K562 (cell line): ENCODE measurements at regions not wholly inside any gene's neighbourhood (a gene's known extent, or its start where the extent isn't known, plus 50 kb on each side); places are given as distances from the start of the nearest gene placed in this dataset.

Source experiments
- ATAC-seq: fragments of 200-7000 bp; cut with Tn5 transposase; 3 replicates; pipeline ENCODE4 v1.9.1; 2020; ENCODE audit warnings: moderate library complexity
- BruUV-seq: library from RNA; stranded (reverse); fragments of 400-500 nt; replicated peaks from 2 replicates; lab custom pipeline; 2021; lab: Mats Ljungman, UMichigan
- CTCF ChIA-PET: fragments of 300-600 bp; formaldehyde crosslinking; extraction: SDS; loops from one replicate; lab custom pipeline; 2021; ENCODE audit warnings: low intra/inter-chr PET ratio; lab: Yijun Ruan, JAX
- POLR2A ChIA-PET: fragments of 300-600, 350-650 bp; sonication (Branson Sonifier 250); formaldehyde crosslinking; extraction: SDS; loops from one replicate; lab custom pipeline; 2021; ENCODE audit warnings: antibody characterized with exemption, inconsistent platforms; lab: Yijun Ruan, JAX
- DNase-seq, 4 experiments: peaks; one replicate each; pipeline versions ENCODE4 v3.0.0 to v3.0.0-alpha.2; 2011 to 2018; ENCODE audit warnings: low spot score in 3 of 4, mixed read lengths in 3 of 4; ENCODE audit errors: extremely low read depth in 1 of 4
- FAIRE-seq: peaks from 2 replicates; lab custom pipeline; 2011; peaks lifted over from hg19 to GRCh38; lab: Jason Lieb, UNC
- H2AFZ ChIP-seq: 2 replicates; pipeline ENCODE4 v1.6.0; 2011; ENCODE audit warnings: low read depth, low read length, control low read depth, inconsistent platforms
- H3K27ac ChIP-seq: fragments of 200-600 bp; 3 replicates; pipeline ENCODE4 v1.8.0; 2011; ENCODE audit warnings: low read depth, mild to moderate bottlenecking, control low read depth, inconsistent platforms, low read length, moderate library complexity, mixed read lengths; ENCODE audit errors: extremely low read depth
- H3K27me3 ChIP-seq, 2 experiments: fragments of 300-600 bp in 1 of 2; 2 replicates in 1 of 2; 3 replicates in 1 of 2; pipeline versions ENCODE4 v1.6.0 to v1.8.0; 2011; ENCODE audit warnings: inconsistent platforms in 2 of 2, low read length in 2 of 2, mild to moderate bottlenecking in 1 of 2, mixed read lengths in 1 of 2, moderate library complexity in 1 of 2; ENCODE audit not compliant: control insufficient read depth in 2 of 2, insufficient read depth in 2 of 2
- H3K36me3 ChIP-seq: fragments of 300-600 bp; 3 replicates; pipeline ENCODE4 v1.8.0; 2011; ENCODE audit warnings: mild to moderate bottlenecking, low read length, inconsistent platforms; ENCODE audit not compliant: control insufficient read depth, insufficient read depth
- H3K4me1 ChIP-seq, 2 experiments: fragments of 200-600 bp in 1 of 2; replicated peaks in 1 of 2; 2 replicates in 1 of 2; 3 replicates in 1 of 2; pipeline versions ENCODE4 v1.5.1 to v1.8.0; 2011; ENCODE audit warnings: inconsistent platforms in 2 of 2, low read length in 2 of 2, mild to moderate bottlenecking in 1 of 2, mixed read lengths in 1 of 2, moderate library complexity in 1 of 2; ENCODE audit not compliant: control insufficient read depth in 2 of 2, insufficient read depth in 2 of 2
- H3K4me2 ChIP-seq: 2 replicates; pipeline ENCODE4 v1.6.1; 2011; ENCODE audit warnings: low read length, control low read depth, inconsistent platforms, mixed read lengths; ENCODE audit not compliant: insufficient read depth
- H3K4me3 ChIP-seq: fragments of 200-600 bp; sonication (generic), shearing (Covaris generic); 2 replicates; pipeline ENCODE4 v1.5.1; 2016; ENCODE audit warnings: control low read depth, inconsistent platforms
- H3K79me2 ChIP-seq: fragments of 200-600 bp; 3 replicates; pipeline ENCODE4 v1.8.0; 2011; ENCODE audit warnings: low read length, inconsistent platforms; ENCODE audit not compliant: control insufficient read depth, insufficient read depth
- H3K9ac ChIP-seq, 2 experiments: 2 replicates each; pipeline versions ENCODE4 v1.6.0 to v1.6.1; 2011; ENCODE audit warnings: low read depth in 2 of 2, low read length in 2 of 2, control low read depth in 1 of 2, inconsistent platforms in 1 of 2, mild to moderate bottlenecking in 1 of 2, mixed read lengths in 1 of 2; ENCODE audit not compliant: insufficient read depth in 1 of 2
- H3K9me1 ChIP-seq: one replicate; pipeline ENCODE4 v1.6.0; 2011; ENCODE audit warnings: inconsistent platforms, mild to moderate bottlenecking, low read length, moderate library complexity; ENCODE audit not compliant: control insufficient read depth, insufficient read depth
- H3K9me3 ChIP-seq: replicated peaks from 2 replicates; pipeline ENCODE4 v1.5.1; 2011; ENCODE audit warnings: low read depth, low read length, inconsistent platforms; ENCODE audit not compliant: control insufficient read depth, insufficient read depth
- H4K20me1 ChIP-seq: replicated peaks from 2 replicates; pipeline ENCODE4 v1.6.1; 2011; ENCODE audit warnings: low read length, inconsistent platforms, mixed read lengths; ENCODE audit not compliant: control insufficient read depth, insufficient read depth
- BRF1 ChIP-seq: IDR thresholded peaks from 3 replicates; pipeline ENCODE4 v1.6.1; 2011; ENCODE audit warnings: borderline replicate concordance, mild to moderate bottlenecking; ENCODE audit not compliant: insufficient read length; ENCODE audit errors: extremely low read depth
- CHD4 ChIP-seq: fragments of 200-600 bp; sonication (generic); IDR thresholded peaks from 3 replicates; pipeline ENCODE4 v1.6.1; 2012; ENCODE audit warnings: low read depth, mild to moderate bottlenecking, mixed read lengths, low read length, inconsistent platforms; ENCODE audit not compliant: insufficient read depth, insufficient replicate concordance, poor library complexity, severe bottlenecking
- FOXJ3 ChIP-seq: sonication (generic); formaldehyde crosslinking; IDR thresholded peaks from 2 replicates; pipeline ENCODE4 v1.4.0; 2020; ENCODE audit warnings: mild to moderate bottlenecking, missing genetic modification reagents
- GATAD2B ChIP-seq: fragments of 450-650 bp; IDR thresholded peaks from 2 replicates; pipeline ENCODE4 v1.6.1; 2017; ENCODE audit warnings: mild to moderate bottlenecking, borderline replicate concordance
- HDAC1 ChIP-seq, 2 experiments: fragments of 450-650 bp; IDR thresholded peaks; 2 replicates each; pipeline ENCODE4 v1.6.1; 2016 to 2017; ENCODE audit warnings: inconsistent platforms in 1 of 2, mild to moderate bottlenecking in 1 of 2, moderate library complexity in 1 of 2
- HLTF ChIP-seq: fragments of 450-650 bp; IDR thresholded peaks from 2 replicates; pipeline ENCODE4 v1.6.1; 2016
- KAT7 ChIP-seq: sonication (generic); formaldehyde crosslinking; IDR thresholded peaks from 2 replicates; pipeline ENCODE4 v1.8.0; 2022; ENCODE audit warnings: missing genetic modification reagents, mild to moderate bottlenecking, borderline replicate concordance
- MYNN ChIP-seq, 2 experiments: sonication (generic); formaldehyde crosslinking in 1 of 2; IDR thresholded peaks; 2 replicates each; pipeline versions ENCODE4 v1.5.0 to v1.6.1; 2016 to 2020; ENCODE audit warnings: antibody characterized with exemption in 1 of 2, missing genetic modification reagents in 1 of 2
- RFX7 ChIP-seq: fragments of 250-450 bp; sonication (Bioruptor Pico); IDR thresholded peaks from 2 replicates; pipeline ENCODE4 v1.5.1; 2021; ENCODE audit warnings: mild to moderate bottlenecking
- TCFL5 ChIP-seq: fragments of 250-450 bp; sonication (Bioruptor Pico); conservative IDR thresholded peaks from 2 replicates; pipeline ENCODE4 v1.6.1; 2021; ENCODE audit warnings: mild to moderate bottlenecking, moderate library complexity, matching md5 sums
- ZBTB9 ChIP-seq: fragments of 450-650 bp; formaldehyde crosslinking; IDR thresholded peaks from 2 replicates; pipeline ENCODE4 v1.4.0; 2020; ENCODE audit warnings: mild to moderate bottlenecking, moderate library complexity
- WGBS: fragments of 100-300 bp; shearing (Covaris generic); methylation state at CpG from one replicate; pipeline ENCODE4 v1.1.6; 2016; ENCODE audit warnings: low coverage, mixed read lengths; ENCODE audit not compliant: insufficient coverage; ENCODE audit errors: missing lambda C conversion rate; 5-methylcytosine and 5-hydroxymethylcytosine counted together
- in situ Hi-C: fragments of 300-500 bp; cut with MboI; formaldehyde crosslinking; loops from 4 replicates; pipeline ENCODE4 v1.15.0; 2018; ENCODE audit warnings: inconsistent platforms, mixed read lengths
- intact Hi-C: fragments of 100-400 bp; cut with micrococcal nuclease; formaldehyde crosslinking; loops from 2 replicates; pipeline ENCODE4 v1.14.2; 2022
- TF ChIP-seq, protein P1 (sequence below): IDR thresholded peaks from 2 replicates; pipeline ENCODE4 v1.6.1; 2016; ENCODE audit warnings: missing genetic modification characterization, missing compliant biosample characterization

DNA sequence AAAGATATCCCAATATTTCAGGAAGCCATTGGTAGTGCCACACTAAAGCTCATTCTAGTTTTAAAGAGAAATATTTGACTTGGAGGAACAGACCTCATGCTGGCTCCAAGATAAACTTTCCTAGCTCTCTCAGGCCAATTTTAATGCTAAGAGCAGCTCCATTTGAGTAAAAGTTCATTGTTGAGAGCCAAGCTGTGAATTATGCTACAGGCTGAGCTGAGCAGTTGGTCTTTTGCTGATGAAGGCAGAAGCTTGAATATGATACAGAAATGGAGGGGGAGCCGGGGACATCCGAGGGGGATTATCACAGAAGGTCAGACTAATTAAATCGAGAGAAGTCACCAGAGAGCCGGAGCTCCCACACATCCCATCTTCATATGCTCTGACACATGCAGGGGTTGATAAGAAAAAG lies 175.7 kb upstream of the AUTS2 start:
- Histone ChIP-seq H3K36me3 (no peaks in the 10 kb centered on the region), H3K4me1 (no peaks in the 10 kb centered on the region), H3K9ac (no peak overlapping the region), H3K4me3 (no peak overlapping the region), H3K9me1 (no peaks in the 10 kb centered on the region), H3K9me3 (no peaks in the 10 kb centered on the region), H3K27ac (no peak overlapping the region), H3K27me3 (no peaks in the 10 kb centered on the region; a peak in 1 of 5 replicates), H2AFZ (no peak overlapping the region), H4K20me1 (no peaks in the 10 kb centered on the region), H3K79me2 (no peaks in the 10 kb centered on the region), H3K4me2 (no peak overlapping the region)
- FAIRE-seq (peak; percentile 11), ATAC-seq (no peak), DNase-seq (no peak)
- CTCF ChIA-PET = no interaction called here
- no peak for TF ChIP-seq BRF1
- no peak for TF ChIP-seq HLTF
- TF ChIP-seq TCFL5 (CRISPR knock-in tag) = no peak
- no peak for TF ChIP-seq CHD4
- TF ChIP-seq ZBTB9 = no peak
- no peak for TF ChIP-seq MYNN (IDR thresholded peaks at IDR 0.05)
- TF ChIP-seq MYNN (CRISPR knock-in tag; IDR thresholded peaks at IDR 0.05) = no peak
- TF ChIP-seq GATAD2B = no peak
- TF ChIP-seq RFX7 (CRISPR knock-in tag) = no peak
- no peak for TF ChIP-seq FOXJ3
- no peak for TF ChIP-seq KAT7
- no peak for TF ChIP-seq HDAC1 (IDR thresholded peaks at IDR 0.05)
- TF ChIP-seq, protein P1, sequence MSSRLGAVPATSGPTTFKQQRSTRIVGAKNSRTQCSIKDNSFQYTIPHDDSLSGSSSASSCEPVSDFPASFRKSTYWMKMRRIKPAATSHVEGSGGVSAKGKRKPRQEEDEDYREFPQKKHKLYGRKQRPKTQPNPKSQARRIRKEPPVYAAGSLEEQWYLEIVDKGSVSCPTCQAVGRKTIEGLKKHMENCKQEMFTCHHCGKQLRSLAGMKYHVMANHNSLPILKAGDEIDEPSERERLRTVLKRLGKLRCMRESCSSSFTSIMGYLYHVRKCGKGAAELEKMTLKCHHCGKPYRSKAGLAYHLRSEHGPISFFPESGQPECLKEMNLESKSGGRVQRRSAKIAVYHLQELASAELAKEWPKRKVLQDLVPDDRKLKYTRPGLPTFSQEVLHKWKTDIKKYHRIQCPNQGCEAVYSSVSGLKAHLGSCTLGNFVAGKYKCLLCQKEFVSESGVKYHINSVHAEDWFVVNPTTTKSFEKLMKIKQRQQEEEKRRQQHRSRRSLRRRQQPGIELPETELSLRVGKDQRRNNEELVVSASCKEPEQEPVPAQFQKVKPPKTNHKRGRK (tag) = no peak
- BruUV-seq = no TSS peak
- POLR2A ChIA-PET = interaction anchor here (0.6 to 1.0 kb wide), 2 partner anchors 23 to 25 kb away, joined by 3 read pairs; no protein-coding TSS in a partner anchor
- WGBS = 0% methylated on average over 4 of the region's 4 CpGs
- intact Hi-C loops = no loop called here
- in situ Hi-C loops = no loop called here
